ENCODE measurements at regions not wholly inside any gene's neighbourhood (a gene's known extent, or its start where the extent isn't known, plus 50 kb on each side); places are given as distances from the start of the nearest gene placed in this dataset.

DNA sequence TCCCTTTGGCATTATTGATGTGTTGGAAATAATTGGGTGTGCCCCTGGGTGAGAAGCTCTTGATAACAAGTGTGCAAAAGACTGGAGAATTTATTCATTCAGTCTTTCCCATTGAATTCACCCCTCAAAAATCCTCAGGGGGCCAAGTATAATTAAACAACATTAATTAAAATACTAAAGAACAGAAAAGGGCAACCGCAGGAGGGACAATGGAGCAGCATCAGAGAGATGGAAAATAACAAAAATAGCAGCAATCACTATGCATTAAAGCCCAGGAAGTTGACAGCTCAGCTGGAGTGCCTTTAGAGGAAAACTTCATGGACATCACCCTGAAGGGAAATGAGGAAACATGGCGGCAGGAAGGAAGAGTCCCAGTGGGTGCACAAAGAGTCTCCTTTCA is 227.6 kb downstream of the MINAR1 start (continued):
- TF ChIP-seq, protein P1, sequence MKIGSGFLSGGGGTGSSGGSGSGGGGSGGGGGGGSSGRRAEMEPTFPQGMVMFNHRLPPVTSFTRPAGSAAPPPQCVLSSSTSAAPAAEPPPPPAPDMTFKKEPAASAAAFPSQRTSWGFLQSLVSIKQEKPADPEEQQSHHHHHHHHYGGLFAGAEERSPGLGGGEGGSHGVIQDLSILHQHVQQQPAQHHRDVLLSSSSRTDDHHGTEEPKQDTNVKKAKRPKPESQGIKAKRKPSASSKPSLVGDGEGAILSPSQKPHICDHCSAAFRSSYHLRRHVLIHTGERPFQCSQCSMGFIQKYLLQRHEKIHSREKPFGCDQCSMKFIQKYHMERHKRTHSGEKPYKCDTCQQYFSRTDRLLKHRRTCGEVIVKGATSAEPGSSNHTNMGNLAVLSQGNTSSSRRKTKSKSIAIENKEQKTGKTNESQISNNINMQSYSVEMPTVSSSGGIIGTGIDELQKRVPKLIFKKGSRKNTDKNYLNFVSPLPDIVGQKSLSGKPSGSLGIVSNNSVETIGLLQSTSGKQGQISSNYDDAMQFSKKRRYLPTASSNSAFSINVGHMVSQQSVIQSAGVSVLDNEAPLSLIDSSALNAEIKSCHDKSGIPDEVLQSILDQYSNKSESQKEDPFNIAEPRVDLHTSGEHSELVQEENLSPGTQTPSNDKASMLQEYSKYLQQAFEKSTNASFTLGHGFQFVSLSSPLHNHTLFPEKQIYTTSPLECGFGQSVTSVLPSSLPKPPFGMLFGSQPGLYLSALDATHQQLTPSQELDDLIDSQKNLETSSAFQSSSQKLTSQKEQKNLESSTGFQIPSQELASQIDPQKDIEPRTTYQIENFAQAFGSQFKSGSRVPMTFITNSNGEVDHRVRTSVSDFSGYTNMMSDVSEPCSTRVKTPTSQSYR (CRISPR knock-in tag; IDR thresholded peaks at IDR 0.05), result no peak
- TF ChIP-seq, protein P2, sequence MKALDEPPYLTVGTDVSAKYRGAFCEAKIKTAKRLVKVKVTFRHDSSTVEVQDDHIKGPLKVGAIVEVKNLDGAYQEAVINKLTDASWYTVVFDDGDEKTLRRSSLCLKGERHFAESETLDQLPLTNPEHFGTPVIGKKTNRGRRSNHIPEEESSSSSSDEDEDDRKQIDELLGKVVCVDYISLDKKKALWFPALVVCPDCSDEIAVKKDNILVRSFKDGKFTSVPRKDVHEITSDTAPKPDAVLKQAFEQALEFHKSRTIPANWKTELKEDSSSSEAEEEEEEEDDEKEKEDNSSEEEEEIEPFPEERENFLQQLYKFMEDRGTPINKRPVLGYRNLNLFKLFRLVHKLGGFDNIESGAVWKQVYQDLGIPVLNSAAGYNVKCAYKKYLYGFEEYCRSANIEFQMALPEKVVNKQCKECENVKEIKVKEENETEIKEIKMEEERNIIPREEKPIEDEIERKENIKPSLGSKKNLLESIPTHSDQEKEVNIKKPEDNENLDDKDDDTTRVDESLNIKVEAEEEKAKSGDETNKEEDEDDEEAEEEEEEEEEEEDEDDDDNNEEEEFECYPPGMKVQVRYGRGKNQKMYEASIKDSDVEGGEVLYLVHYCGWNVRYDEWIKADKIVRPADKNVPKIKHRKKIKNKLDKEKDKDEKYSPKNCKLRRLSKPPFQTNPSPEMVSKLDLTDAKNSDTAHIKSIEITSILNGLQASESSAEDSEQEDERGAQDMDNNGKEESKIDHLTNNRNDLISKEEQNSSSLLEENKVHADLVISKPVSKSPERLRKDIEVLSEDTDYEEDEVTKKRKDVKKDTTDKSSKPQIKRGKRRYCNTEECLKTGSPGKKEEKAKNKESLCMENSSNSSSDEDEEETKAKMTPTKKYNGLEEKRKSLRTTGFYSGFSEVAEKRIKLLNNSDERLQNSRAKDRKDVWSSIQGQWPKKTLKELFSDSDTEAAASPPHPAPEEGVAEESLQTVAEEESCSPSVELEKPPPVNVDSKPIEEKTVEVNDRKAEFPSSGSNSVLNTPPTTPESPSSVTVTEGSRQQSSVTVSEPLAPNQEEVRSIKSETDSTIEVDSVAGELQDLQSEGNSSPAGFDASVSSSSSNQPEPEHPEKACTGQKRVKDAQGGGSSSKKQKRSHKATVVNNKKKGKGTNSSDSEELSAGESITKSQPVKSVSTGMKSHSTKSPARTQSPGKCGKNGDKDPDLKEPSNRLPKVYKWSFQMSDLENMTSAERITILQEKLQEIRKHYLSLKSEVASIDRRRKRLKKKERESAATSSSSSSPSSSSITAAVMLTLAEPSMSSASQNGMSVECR (CRISPR knock-in tag; IDR thresholded peaks at IDR 0.05; ENCODE audit: borderline replicate concordance), result no peak
- TF ChIP-seq RORB (CRISPR knock-in tag; IDR thresholded peaks at IDR 0.05), result no peak
- no peak for TF ChIP-seq CREM (CRISPR knock-in tag; IDR thresholded peaks at IDR 0.05)

DNA sequence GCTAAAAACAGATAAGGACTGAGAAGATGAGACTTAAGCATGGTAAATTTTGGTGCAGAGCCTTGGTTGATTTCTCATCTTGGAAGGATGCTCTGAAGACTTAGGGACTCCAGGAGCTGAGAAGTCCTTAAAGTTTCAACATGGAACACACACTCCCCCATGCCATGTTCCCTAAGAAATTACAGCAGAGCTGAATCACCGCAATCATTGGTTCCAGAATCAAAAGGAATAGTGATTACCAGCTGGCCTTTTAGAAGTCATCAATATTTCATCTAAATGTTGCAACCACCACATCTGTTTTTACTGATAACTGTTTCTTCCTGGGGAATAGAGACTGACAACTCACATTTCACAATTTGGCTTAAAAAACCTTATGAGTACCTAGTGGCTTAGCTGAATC is 229.3 kb downstream of the MINAR1 start:
- no peak for DNase-seq (ENCODE audit: low spot score)
- Mint-ChIP-seq H3K4me3 (no peak overlapping the region), H3K27me3 (ENCODE audit: low read depth) (no peaks in the 10 kb centered on the region; the same call in 1 of the 2 replicates), H3K27ac (no peak overlapping the region), H3K9me3 (0 out of 2 replicates have a peak, but pooled peaks cover 3% of the 10 kb centered on the region), H3K4me1 (peaks cover 5% of the 10 kb centered on the region), H3K36me3 (no peaks in the 10 kb centered on the region)
- ChIA-PET POLR2A (no interaction called here), CTCF (interaction anchor here (1.8 kb wide), 1 partner anchor 65 kb away, joined by 7 read pairs; no protein-coding TSS in a partner anchor)
- TF ChIP-seq NFYB (CRISPR knock-in tag; conservative IDR thresholded peaks at IDR 0.05; ENCODE audit: low read depth) (no peak), FOXK1 (CRISPR knock-in tag; IDR thresholded peaks at IDR 0.05) (no peak), PRRX2 (CRISPR knock-in tag; IDR thresholded peaks at IDR 0.05) (no peak), MYBL2 (CRISPR knock-in tag; IDR thresholded peaks at IDR 0.05) (no peak), FOXP1 (CRISPR knock-in tag; IDR thresholded peaks at IDR 0.05; ENCODE audit: borderline replicate concordance) (no peak)
- TF ChIP-seq, protein P3, sequence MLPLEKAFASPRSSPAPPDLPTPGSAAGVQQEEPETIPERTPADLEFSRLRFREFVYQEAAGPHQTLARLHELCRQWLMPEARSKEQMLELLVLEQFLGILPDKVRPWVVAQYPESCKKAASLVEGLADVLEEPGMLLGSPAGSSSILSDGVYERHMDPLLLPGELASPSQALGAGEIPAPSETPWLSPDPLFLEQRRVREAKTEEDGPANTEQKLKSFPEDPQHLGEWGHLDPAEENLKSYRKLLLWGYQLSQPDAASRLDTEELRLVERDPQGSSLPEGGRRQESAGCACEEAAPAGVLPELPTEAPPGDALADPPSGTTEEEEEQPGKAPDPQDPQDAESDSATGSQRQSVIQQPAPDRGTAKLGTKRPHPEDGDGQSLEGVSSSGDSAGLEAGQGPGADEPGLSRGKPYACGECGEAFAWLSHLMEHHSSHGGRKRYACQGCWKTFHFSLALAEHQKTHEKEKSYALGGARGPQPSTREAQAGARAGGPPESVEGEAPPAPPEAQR (CRISPR knock-in tag; IDR thresholded peaks at IDR 0.05), result no peak
- ATAC-seq, result no peak

DNA sequence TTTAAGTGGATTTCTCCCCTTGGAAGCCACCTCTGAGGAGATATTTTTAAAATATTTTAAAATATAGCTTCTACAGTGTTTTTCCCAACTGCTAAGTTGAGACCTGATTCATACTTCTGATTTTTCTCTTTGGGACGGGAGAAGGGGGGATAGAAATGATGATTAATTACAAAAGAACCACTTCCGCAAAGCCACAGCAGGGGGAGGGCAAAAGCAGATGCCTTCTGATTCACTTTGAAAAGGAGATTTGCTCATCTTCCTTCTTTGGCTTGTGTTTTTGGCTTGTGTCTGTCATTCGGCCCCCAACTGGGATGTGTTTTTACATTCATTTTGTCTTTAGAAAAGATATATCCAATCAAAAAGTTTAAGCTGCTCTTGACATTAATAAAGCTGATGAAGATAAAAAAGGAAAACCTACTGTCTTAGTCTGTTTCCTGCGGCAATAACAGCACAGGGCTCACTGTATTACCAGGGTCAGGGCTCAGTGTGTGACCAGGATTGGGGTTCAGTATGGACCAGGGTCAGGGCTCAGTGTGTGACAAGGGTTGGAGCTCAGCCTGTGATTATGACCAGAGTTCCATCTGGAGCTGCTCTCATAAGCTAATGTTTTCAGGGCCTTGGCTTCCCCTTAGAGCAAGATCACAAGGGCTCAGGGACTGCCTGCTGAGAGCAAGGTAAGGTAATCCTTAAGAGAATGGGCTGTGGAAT is 223.2 kb downstream of the MTHFS start:
- Mint-ChIP-seq H3K36me3 (no peaks in the 10 kb centered on the region), H3K27me3 (ENCODE audit: low read depth) (no peaks in the 10 kb centered on the region; the same call in 1 of the 2 replicates), H3K4me3 (no peak overlapping the region), H3K27ac (no peak overlapping the region), H3K4me1 (peaks cover 29% of the 10 kb centered on the region), H3K9me3 (peaks cover 7% of the 10 kb centered on the region; the same call in 1 of the 2 replicates)
- DNase-seq (ENCODE audit: low spot score) (no peak), ATAC-seq (peak; percentile 83)
- ChIA-PET POLR2A (no interaction called here), CTCF (interaction anchor here (0.8 to 1.4 kb wide), 3 partner anchors 77 to 180 kb away, joined by 3 to 9 read pairs (median 4); no protein-coding TSS in a partner anchor)
- TF ChIP-seq, protein P4, sequence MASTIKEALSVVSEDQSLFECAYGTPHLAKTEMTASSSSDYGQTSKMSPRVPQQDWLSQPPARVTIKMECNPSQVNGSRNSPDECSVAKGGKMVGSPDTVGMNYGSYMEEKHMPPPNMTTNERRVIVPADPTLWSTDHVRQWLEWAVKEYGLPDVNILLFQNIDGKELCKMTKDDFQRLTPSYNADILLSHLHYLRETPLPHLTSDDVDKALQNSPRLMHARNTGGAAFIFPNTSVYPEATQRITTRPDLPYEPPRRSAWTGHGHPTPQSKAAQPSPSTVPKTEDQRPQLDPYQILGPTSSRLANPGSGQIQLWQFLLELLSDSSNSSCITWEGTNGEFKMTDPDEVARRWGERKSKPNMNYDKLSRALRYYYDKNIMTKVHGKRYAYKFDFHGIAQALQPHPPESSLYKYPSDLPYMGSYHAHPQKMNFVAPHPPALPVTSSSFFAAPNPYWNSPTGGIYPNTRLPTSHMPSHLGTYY (CRISPR knock-in tag; IDR thresholded peaks at IDR 0.05), result no peak
- TF ChIP-seq ZNF317 (CRISPR knock-in tag; IDR thresholded peaks at IDR 0.05; ENCODE audit: borderline replicate concordance, low read depth), result peak; percentile 73

Data from WTC11 (cell line).